ENCODE measurements at regions not wholly inside any gene's neighbourhood (a gene's known extent, or its start where the extent isn't known, plus 50 kb on each side); places are given as distances from the start of the nearest gene placed in this dataset.

GRCh38 chr10:132480356-132480755, 57.2 kb upstream of the INPP5A start:
- TF ChIP-seq CTCF (tag by site-specific recombination; IDR thresholded peaks at IDR 0.05): no peak
- TF ChIP-seq ZNF10 (tag by site-specific recombination; IDR thresholded peaks at IDR 0.05): no peak
- TF ChIP-seq ATF2 (tag by site-specific recombination; IDR thresholded peaks at IDR 0.05; ENCODE audit: low read depth): no peak
- TF ChIP-seq ZNF707 (tag by site-specific recombination; IDR thresholded peaks at IDR 0.05): no peak
- TF ChIP-seq YY1 (tag by site-specific recombination; IDR thresholded peaks at IDR 0.05): no peak
- TF ChIP-seq ZNF404 (tag by site-specific recombination; IDR thresholded peaks at IDR 0.05): no peak
- no peak for TF ChIP-seq KLF10 (tag by site-specific recombination; IDR thresholded peaks at IDR 0.05)
- TF ChIP-seq ZNF560 (tag by site-specific recombination; IDR thresholded peaks at IDR 0.05; ENCODE audit: borderline replicate concordance): no peak
- no peak for TF ChIP-seq ZNF658 (tag by site-specific recombination; IDR thresholded peaks at IDR 0.05)
- no peak for TF ChIP-seq REPIN1 (tag by site-specific recombination; IDR thresholded peaks at IDR 0.05; ENCODE audit: low read depth)
